GM21619 (cell line): ENCODE measurements at regions not wholly inside any gene's neighbourhood (a gene's known extent, or its start where the extent isn't known, plus 50 kb on each side); places are given as distances from the start of the nearest gene placed in this dataset.
"Not testable (repeated sequence)": the region's sequence is repeated elsewhere in the genome, so short reads cannot be mapped to it uniquely, and the experiment has no call there.

Experiments
- ATAC-seq: cut with Tn5 transposase; IDR thresholded peaks from one replicate; pipeline ENCODE4 v1.9.1; 2021; ENCODE audit not compliant: unreplicated experiment

DNA sequence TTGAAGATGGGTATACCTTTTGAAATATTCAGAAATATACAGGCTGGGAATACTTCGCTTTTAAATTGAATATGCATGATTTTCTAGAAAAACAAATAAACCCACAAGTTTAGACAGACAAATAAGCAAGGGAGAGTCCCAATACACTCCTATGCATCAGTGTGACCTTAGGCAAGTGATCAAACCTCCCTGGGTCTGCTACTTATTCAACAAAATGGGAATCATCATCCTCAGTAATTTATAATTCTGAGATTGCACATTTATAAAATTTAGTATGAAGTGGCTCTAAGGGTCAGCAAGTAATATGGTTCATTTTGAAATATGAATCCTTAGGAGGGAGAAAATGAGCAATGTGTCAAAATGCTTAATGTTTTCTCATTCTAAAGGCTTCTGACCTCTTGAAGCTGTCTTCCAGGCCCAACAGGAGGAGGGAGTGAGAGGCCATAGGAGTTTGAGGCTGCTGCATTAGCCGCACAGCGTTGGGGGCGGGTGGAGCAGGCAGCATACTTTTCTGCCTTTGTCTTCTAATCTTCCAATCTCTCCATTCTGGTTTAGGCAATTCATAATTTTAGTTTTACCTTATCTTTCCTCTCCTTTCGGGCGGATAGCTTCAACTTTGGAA is 155.1 kb downstream of the TRIB2 start:
- ATAC-seq: no peak

DNA sequence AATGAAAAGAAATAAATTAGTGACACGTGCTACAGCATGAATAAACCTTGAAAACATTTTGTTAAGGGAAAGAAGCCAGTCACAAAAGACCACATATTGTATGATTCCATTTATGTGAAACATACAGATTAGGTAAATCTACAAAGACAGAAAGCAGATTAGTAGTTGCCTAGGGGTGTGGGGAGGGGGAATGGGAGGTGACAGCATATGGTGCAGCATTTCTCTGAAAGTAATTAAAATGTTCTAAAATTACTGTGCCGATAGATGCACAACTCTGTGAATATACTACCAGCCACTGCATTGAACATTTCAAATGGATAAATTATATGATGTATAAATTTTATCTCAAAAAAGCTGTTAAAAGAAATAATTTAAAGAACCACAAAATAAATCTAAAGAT is 161.0 kb downstream of the TRIB2 start:
- no peak for ATAC-seq

DNA sequence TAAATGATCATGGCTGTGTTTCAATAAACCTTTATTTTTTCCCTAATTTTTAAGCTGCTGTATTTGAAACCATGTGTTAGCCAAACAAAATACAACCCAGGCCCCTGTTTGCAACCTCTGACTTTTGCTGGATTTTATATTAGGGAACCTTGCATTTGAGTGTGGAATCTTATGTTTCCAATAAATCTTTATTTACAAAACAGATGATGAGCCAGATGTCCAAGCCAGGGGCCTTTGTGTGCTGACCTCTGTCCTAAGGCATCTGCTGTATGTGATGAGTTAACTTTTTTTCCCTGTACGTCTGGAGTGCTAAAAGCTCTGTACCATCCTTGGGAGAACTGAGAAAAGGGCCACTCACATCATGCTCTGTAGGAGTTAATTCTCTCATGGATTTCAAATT is 162.9 kb downstream of the TRIB2 start:
- ATAC-seq: no peak

DNA sequence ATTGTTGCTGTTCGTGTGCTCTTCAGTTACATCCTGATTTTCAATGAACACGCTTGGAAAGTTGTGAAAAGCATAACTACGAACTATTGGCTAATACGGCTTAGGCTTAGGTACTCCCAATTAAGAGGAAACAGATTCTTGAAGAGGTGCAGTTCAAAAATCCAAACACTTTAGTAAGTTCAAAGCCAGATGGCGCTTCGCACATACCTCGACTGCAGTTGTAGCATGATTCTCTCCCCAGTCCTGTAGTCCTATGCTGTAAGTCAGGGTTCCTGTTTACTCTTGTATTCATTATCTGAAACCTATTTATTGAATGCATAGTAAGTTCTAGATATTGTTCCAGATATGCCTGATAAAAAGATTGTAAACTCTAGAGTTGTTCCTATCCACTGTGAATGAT is 165.2 kb downstream of the TRIB2 start:
- ATAC-seq: no peak

DNA sequence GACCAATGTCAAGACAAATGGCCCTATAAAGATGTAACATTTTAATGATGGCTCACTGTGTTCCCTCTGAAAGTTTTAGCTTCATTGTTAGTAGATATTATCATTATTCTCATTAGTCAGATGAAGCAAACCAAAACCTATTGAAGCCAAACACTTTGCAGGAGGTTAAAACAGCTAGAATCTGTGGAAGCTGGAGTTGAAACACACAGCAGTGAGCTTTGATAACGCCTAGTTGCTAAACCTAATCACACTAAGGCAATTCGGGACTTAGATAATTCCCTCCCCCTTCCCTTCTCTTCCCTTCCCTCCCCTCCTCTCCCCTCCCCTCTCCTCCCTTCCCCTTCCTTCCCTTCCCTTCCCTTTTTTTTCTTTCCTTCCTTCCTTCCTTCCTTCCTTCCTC is 165.7 kb downstream of the TRIB2 start:
- no peak for ATAC-seq

DNA sequence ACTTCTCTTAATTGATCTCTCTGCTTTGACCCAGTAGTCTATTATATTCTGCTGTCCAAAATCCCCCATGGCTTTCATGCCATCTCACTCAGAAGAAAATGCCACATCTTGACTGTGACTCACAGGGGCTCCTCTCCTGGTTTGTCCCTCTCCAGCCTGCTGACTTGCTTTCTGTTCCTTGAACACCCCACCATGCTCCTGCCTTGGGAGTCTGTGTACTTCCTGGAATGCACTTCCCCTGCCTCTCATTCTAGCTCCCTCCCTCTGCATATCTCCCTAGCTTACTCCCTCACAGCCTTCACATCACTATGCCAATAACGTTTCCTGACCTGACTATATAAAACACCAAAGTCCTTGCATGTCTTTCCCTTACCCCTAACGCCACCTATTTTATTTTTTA is 167.2 kb downstream of the TRIB2 start:
- ATAC-seq: no peak

DNA sequence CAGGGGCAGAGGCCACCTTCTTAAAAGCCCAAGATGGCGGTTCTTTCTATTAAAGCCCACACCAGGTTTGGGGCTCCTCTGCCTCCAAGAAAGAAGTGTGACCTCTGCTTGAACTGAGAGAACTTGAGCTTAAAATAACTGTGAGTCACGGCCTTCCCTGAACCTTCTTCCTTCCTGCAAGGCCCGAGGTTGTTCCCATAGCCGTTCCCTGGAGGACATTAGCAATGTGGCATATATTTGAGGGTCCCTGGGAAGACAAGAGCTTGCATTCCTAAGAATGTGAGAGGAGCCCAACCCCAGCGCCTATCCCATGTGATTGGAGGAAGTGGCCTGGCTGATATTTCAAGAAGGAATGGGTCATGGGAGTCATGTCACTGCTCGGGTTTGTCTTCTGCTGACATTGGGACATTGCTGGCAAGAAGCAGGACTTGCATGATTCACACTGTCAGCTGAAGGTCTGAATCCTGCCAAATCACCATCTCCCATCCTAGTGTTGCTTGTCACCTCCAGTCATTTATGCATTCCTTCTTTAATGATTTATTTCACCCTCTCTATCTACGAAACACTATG is 168.1 kb downstream of the TRIB2 start:
- ATAC-seq: no peak

DNA sequence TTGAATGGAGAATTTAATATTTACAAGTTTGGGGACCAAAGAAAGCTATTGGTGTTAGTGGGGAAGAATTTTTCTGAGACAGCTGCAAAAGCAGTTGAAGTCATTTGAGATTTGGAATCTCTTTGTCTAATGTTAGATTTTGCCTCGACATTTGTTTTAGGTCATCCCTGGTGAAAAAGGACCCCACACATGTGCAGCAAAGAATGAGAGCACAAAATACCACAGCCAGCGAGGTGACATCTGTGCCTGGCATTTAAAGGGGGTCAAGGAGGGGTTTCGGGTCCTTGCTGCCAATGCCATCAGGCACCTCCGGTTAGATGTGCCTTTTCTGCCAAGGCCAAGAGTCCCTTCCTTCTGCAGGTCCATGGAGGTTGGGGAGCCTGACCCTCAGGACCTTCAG is 173.3 kb downstream of the TRIB2 start:
- ATAC-seq: no peak

DNA sequence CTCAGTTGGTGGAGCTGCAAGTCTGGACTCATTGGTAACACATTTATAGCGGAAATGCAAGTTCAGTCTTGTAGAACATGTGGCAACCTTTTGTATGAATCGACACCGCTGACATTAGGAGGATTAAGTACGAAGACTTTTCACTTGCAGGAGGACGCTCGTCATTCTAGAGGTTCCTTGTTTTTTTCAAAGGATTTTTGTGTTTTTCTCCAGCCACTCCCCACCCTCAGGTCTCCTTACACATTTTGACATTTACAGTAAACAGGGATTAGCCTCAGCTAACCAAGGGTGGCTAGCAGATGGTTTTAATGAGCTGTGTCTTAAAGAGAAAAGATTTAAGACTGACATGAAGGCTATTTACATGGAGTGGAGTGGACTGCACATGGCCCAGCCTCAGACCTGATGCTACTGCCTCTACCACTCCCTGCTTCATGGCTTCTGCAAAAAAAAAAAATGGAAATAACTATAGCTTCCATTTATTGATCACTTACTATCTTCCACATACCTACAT is 173.8 kb downstream of the TRIB2 start:
- no peak for ATAC-seq

DNA sequence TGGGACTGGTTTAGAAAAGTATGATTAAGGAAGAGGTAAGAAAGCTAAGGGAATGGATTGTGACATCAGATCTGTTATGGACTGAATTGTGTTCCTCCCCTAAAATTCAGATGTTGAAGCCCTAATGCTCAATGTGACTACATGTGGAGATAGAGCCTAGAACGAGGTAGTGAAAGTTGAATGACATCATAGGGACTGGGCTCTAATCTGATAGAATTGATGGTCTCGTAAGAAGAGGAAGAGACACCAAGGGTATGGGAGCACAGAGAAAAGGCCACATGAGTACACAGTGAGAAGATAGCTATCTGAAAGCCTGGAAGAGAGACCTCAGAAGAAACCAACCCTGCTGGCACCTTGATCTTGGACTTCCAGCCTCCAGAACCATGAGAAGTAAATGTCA is 178.3 kb downstream of the TRIB2 start:
- no peak for ATAC-seq

DNA sequence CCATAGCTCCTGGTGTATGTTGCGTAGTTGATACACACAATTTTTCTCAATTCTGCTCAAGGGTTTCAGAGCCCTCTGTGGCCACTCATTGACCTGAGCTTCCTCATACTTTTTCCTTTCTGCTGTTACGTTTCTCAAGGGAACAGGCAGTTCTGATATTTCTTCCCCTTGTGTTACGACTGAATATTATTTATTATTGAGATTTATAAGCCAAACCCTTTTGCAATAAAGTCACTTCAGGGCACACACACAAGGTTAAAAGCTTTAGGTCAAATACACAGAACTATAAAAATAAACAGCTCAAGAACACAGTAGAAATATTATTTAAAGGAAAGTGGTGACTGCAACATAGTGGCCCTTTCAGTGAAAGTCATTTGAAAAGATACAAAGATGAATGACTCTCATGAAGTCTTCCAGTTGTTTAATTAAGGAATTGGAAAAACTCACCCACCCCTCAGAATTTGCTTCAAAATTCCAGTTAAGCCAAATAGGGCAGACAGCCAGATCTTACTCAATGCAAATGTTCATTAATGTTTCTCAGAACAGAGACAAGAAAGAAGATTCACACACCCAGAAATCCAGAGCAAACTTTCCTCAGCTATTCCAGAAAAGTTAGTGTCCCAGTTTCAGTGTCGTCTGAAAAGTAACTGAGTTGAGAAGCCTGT is 179.7 kb downstream of the TRIB2 start:
- ATAC-seq: no peak

DNA sequence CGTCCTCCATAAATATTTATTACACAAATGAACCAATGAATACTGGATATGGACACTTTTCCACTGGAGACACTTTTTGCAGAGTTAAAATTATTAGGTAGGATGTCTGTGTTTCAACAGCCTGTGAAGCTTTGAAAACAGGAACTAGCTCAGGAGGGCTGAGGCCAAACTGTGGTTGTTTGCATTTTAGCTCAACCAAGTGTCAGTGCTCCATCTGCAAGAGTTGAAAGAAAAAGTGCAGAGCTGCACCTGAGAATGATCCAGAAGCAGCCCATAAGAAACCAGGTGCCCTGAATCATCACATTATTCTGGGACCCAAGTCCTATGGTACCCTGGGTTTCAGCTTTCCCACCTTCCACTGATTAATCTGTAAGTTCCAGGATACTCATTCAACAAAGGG is 180.4 kb downstream of the TRIB2 start:
- no peak for ATAC-seq

DNA sequence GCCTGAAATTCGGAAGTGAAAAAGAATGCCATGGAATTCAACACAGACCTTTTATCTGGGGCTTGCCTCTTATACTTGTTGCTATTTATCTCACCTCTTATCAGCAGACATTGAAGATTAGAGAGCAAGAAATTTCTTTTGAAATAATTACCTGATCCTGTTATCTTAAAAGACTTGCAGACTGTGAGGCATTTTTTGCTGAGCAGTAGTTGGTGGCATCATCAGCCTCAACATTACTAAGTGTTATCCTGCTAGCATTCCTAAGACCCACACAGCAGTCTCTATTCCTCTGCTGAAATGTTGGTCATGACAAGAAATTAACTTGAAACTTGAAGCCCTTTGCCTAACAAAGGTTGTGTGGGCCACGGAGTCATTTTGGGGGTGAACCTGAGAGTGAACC is 186.5 kb downstream of the TRIB2 start:
- ATAC-seq: no peak

DNA sequence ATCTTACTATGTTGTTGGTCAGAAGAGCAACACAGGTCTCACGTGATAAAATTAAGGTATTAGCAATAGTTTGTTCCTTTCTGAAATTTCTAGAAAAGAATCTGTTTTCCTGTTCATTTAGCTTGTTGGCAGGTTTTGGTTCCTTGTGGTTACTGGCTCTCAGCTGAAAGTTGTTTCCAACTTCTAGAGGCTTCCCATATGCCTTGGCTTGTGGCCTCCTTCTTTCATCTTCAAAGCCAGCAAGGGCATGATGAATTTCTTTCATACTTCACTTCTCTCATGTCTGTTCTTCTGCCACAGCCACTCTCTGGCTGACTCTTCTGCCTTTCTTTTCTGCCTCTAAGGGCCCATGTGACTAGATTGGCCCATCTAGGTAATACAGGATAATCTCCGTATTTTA is 193.7 kb downstream of the TRIB2 start:
- ATAC-seq: no peak

DNA sequence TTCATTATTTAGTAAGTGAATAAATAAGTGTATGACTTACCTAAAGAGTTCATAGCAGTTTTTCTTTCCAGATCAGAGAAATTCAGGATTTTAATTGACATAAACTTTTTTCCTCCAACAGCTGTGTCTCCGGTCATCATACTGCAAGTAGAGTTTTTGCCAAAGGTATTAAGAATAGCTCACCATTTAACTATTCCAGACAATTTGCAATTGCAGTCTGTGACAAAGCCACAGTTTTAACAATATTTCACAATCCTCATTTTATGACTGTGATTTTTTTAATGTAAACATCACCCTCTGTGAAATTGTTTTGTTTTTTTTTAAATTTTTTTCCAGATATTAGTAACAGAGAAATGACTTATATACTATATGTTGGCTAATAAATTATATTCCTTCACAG is 199.1 kb downstream of the TRIB2 start:
- ATAC-seq: no peak

DNA sequence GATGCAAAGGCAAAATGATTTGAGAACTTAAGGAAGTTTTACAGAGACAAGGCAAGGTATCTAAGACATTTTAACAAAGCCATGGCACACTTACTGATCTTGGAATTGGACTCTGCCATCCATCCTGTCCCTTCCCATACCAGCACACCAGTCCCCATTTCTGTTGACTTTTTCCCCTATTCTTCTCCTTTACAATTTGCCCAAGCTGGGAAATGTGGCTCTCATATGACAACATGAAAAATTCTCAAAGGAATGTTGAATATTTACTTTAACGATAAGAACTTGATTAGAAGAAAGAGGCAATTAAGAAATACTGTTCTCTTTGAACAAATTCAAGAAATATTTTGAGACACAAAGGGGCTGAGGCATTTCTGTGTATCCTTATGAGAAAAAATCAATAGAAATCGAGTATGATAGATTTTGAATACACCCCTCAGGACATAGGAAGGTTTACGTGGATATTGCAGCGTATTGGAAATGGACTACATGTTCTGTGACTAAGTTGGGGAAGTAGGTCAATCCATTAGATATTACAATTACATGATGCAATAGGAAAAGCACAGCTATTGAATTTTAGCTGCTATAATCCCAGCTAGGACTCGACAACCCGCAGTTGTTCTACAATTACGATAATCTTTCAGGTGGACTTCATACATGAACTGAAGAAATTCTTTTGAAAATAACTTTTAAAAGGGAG is 201.6 kb downstream of the TRIB2 start:
- no peak for ATAC-seq

DNA sequence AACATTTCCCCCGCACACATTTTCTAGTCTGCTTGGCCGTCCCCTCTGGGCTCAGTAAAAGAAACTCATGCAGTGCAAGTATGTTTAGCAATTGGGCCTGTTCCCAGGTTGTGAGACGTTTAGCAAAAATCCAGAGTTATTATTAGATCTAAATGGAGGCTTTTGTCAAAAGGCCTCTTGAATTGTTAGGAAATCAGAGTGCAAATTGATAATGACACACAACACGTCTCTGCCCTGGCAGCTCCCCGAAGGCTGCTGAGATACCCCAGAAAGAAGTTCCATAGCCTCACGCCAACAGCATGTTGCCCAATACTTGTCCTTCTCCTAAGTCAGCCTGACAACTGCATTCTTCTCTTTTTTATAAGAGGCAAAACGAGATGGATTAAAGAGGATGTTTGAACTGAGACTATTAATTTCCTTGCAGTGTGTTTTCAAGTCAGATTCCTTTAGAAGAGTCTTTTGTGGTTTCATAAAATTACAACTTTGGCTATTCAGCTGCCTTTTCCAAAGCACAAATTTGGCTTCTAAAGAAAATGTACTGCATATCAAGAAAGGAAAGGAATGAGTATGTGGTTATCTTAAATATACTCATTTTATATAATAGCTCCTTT is 202.2 kb downstream of the TRIB2 start:
- ATAC-seq: no peak

DNA sequence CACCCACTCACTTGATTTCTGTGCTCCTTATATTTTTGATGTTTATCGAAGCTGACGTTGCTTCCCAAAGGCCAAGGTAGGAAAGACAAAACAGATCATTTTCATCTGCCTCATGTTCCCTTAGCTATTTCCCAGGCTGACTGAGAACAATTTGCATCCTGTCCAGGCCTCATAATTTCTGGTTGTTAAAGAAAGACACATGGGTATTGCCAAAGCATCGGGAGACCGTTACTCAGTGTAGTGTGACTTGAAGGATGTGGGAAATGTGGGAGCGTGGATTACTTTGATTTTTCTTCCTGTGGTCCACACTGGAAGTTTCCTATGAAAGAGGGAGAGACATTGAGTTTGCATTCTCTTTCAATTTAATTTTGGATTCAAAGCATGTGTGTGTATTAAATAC is 204.6 kb downstream of the TRIB2 start:
- no peak for ATAC-seq

DNA sequence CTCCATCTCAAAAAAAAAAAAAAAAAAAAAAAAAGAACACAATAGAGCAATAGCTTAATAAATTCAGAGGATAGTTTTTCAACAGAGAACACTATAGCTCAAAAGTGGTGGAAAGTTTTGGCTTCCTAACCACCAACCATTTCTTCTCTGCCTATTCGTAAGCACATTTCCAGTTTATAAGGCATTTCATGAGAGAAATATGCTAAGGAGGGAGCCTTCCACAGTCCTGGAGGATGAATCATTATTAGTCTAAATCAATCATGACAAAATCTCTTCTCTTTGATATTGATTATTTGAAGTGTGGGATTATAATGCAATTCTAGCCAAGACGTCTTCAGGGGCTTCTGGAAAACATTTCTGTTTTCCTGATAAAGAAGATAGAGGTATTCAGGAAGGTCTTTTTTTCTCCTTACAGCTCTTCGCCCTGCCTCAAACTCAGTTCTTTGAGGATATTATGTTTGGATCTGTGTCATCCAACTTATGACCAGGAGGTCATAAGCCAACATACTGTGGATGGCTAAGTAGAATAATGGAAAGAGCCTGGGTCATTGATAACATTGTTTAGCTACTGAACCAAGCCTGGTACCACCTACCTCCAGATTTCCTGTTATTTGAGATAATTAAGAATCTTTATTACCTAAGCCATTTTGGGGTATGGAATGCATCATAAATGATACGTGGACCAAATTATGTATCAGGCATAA is 207.3 kb downstream of the TRIB2 start:
- no peak for ATAC-seq

DNA sequence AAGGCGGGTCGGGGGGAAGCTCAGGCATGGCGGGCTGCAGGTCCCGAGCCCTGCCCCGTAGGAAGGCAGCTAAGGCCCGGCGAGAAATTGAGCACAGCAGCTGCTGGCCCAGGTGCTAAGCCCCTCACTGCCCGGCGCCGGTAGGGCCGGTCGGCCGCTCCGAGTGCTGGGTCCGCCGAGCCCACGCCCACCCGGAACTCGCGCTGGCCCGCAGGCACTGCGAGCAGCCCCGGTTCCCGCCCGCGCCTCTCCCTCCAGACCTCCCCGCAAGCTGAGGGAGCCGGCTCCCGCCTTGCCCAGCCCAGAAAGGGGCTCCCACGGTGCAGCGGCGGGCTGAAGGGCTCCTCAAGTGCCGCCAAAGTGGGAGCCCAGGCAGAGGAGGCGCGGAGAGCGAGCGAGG is 209.9 kb downstream of the TRIB2 start:
- not testable (repeated sequence) for ATAC-seq

DNA sequence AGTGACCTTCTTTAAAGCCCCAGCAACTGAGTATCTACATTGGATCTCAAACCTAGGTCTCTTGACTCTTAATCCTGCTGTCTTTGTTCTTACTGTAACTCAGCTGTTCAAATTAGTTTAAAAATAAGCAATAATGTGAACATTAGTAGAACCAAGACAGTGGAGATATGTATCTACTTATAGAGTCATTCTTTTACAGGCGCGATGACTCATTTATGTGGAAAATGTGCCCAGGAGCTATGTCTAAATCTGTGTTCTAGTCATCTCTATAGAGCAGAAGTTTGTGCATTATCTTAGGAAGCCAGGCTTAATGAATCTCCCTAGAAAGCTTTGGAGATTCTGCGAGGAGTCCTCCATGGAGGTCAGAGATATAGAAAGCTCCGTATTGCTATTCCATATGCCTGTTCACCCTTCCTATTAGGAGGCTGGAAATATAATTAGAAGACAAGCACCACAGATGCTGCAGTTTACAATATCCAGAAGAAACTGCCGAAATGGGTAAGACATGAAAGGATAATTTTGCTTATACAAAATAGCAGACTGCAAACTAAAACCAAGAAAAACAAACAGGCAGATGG is 211.6 kb downstream of the TRIB2 start:
- no peak for ATAC-seq
